ENCODE measurements at regions not wholly inside any gene's neighbourhood (a gene's known extent, or its start where the extent isn't known, plus 50 kb on each side); places are given as distances from the start of the nearest gene placed in this dataset.
"Not testable (repeated sequence)": the region's sequence is repeated elsewhere in the genome, so short reads cannot be mapped to it uniquely, and the experiment has no call there.

DNA sequence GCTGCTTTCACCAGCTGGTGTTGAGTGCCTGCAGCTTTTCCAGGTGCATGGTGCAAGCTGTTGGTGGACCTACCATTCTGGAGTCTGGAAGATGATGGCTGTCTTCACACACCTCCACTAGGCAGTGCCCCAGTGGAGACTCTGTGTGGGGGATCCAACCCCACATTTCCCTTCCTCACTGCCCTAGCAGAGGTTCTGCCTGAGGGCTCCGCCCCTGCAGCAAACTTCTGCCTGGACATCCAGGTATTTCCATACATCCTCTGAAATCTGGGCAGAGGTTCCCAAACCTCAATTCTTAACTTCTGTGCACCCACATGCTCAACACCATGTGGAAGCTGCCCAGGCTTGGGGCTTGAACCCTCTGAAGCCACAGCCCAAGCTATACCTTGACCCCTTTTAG is 172.4 kb downstream of the PHF2 start:
- TF ChIP-seq EP300 (IDR thresholded peaks at IDR 0.05): not testable (repeated sequence)
- TF ChIP-seq, protein P1, sequence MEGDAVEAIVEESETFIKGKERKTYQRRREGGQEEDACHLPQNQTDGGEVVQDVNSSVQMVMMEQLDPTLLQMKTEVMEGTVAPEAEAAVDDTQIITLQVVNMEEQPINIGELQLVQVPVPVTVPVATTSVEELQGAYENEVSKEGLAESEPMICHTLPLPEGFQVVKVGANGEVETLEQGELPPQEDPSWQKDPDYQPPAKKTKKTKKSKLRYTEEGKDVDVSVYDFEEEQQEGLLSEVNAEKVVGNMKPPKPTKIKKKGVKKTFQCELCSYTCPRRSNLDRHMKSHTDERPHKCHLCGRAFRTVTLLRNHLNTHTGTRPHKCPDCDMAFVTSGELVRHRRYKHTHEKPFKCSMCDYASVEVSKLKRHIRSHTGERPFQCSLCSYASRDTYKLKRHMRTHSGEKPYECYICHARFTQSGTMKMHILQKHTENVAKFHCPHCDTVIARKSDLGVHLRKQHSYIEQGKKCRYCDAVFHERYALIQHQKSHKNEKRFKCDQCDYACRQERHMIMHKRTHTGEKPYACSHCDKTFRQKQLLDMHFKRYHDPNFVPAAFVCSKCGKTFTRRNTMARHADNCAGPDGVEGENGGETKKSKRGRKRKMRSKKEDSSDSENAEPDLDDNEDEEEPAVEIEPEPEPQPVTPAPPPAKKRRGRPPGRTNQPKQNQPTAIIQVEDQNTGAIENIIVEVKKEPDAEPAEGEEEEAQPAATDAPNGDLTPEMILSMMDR (IDR thresholded peaks at IDR 0.05): not testable (repeated sequence)
